ENCODE measurements at regions not wholly inside any gene's neighbourhood (a gene's known extent, or its start where the extent isn't known, plus 50 kb on each side); places are given as distances from the start of the nearest gene placed in this dataset.
A peak's percentile ranks its signal among the peaks of the same experiment; 100 is the strongest.
"Not testable (repeated sequence)": the region's sequence is repeated elsewhere in the genome, so short reads cannot be mapped to it uniquely, and the experiment has no call there.

GRCh38 chr20:47438464-47439381 lies 63.0 kb upstream of the NCOA3 start:
- H3K4me1 ChIP-seq: no peaks in the 10 kb centered on the region
- no peak for TF ChIP-seq CTCF (IDR thresholded peaks at IDR 0.05; ENCODE audit: low read depth, low read length)
- peak; percentile 12 for DNase-seq

GRCh38 chr20:47440857-47441773 lies 60.6 kb upstream of the NCOA3 start:
- no peak for TF ChIP-seq CTCF (IDR thresholded peaks at IDR 0.05; ENCODE audit: low read depth, low read length)
- H3K4me1 ChIP-seq: no peaks in the 10 kb centered on the region
- H3K9me3 ChIP-seq: no peaks in the 10 kb centered on the region
- no peaks in the 10 kb centered on the region for H3K27me3 ChIP-seq
- H3K4me3 ChIP-seq (ENCODE audit: low read depth, low read length): no peak overlapping the region
- DNase-seq: no peak
- no peaks in the 10 kb centered on the region for H3K36me3 ChIP-seq

More at GRCh38 chr20:47438464-47439381, 63.0 kb upstream of the NCOA3 start:
- Histone ChIP-seq H3K9me3 (no peaks in the 10 kb centered on the region), H3K27me3 (no peaks in the 10 kb centered on the region), H3K36me3 (no peaks in the 10 kb centered on the region), H3K4me3 (ENCODE audit: low read depth, low read length) (no peak overlapping the region)

DNA sequence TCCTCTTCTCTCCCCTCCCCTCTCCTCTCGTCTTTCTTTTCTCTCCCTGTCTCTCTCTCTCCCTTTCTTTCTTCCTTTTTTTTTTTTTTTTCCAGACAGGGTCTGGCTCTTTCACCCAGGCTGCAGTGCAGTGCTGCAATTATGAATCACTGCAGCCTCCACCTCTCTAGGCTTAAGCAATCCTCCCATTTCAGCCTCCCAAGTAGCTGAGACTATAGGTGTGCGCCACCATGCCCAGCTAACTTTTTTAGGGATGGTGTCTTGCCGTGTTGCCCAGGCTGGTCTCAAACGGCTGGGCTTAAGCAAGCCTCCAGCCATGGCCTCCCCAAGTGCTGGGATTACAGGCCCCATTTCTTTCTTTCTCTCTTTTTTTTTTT lies 59.9 kb upstream of the NCOA3 start:
- no peak for DNase-seq
- no peaks in the 10 kb centered on the region for H3K4me1 ChIP-seq
- H3K36me3 ChIP-seq: no peaks in the 10 kb centered on the region
- TF ChIP-seq CTCF (IDR thresholded peaks at IDR 0.05; ENCODE audit: low read depth, low read length): no peak
- no peaks in the 10 kb centered on the region for H3K9me3 ChIP-seq
- H3K4me3 ChIP-seq (ENCODE audit: low read depth, low read length): no peak overlapping the region
- no peaks in the 10 kb centered on the region for H3K27me3 ChIP-seq

DNA sequence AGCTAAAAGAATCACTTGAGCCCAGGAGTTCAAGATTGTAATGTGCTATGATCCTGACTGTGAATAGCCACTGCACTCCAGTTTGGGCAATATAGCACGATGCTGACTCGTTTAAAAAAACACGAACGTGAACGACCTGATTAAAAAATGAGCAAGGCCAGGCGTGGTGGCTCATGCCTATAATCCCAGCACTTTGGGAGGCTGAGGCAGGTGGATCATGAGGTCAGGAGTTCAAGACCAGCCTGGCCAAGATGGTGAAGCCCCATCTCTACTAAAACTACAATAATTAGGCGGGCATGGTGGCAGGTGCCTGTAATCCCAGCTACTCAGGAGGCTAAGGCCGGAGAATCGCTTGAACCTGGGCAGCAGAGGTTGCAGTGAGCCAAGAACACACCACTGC lies 58.6 kb upstream of the NCOA3 start:
- not testable (repeated sequence) for H3K4me3 ChIP-seq (ENCODE audit: low read depth, low read length); H3K36me3 ChIP-seq; H3K27me3 ChIP-seq; DNase-seq; H3K4me1 ChIP-seq; H3K9me3 ChIP-seq

- Histone ChIP-seq H3K27me3 (no peaks in the 10 kb centered on the region), H3K9me3 (no peaks in the 10 kb centered on the region), H3K4me1 (no peaks in the 10 kb centered on the region), H3K4me3 (ENCODE audit: low read depth, low read length) (no peak overlapping the region), H3K36me3 (no peaks in the 10 kb centered on the region)
- no peak for DNase-seq
- no peak for TF ChIP-seq CTCF (IDR thresholded peaks at IDR 0.05; ENCODE audit: low read depth, low read length)
These were observed 57.1 kb upstream of the NCOA3 start for GRCh38 chr20:47444584-47444983.

- H3K9me3 ChIP-seq: no peaks in the 10 kb centered on the region
- no peaks in the 10 kb centered on the region for H3K4me1 ChIP-seq
- DNase-seq: no peak
- H3K4me3 ChIP-seq (ENCODE audit: low read depth, low read length): no peak overlapping the region
- no peaks in the 10 kb centered on the region for H3K27me3 ChIP-seq
- TF ChIP-seq CTCF (IDR thresholded peaks at IDR 0.05; ENCODE audit: low read depth, low read length): no peak
- no peaks in the 10 kb centered on the region for H3K36me3 ChIP-seq
These were observed 56.4 kb upstream of the NCOA3 start for GRCh38 chr20:47445291-47445690.

GRCh38 chr20:47447350-47448296 lies 54.1 kb upstream of the NCOA3 start:
- DNase-seq; H3K36me3 ChIP-seq; H3K4me1 ChIP-seq; H3K4me3 ChIP-seq (ENCODE audit: low read depth, low read length); H3K9me3 ChIP-seq; H3K27me3 ChIP-seq: not testable (repeated sequence)

Data from BE2C (cell line).